PFSK-1 (cell line): ENCODE measurements at regions not wholly inside any gene's neighbourhood (a gene's known extent, or its start where the extent isn't known, plus 50 kb on each side); places are given as distances from the start of the nearest gene placed in this dataset.

Source experiments
- FOXP2 ChIP-seq: optimal IDR thresholded peaks from 2 replicates; pipeline ENCODE3; 2011; ENCODE audit warnings: borderline replicate concordance, control low read depth, inconsistent platforms; ENCODE audit not compliant: insufficient read depth; ENCODE audit errors: extremely low read length, extremely low read depth
- POLR2AphosphoS5 ChIP-seq: IDR thresholded peaks from 2 replicates; pipeline ENCODE4 v1.6.1; 2012; ENCODE audit warnings: low read depth, mild to moderate bottlenecking, control low read depth, low read length, moderate library complexity
- SIN3A ChIP-seq: IDR thresholded peaks from 2 replicates; pipeline ENCODE4 v1.6.1; 2012; ENCODE audit warnings: mild to moderate bottlenecking, low read length, moderate library complexity, borderline replicate concordance; ENCODE audit not compliant: insufficient read depth
- TAF1 ChIP-seq: IDR thresholded peaks from 2 replicates; pipeline ENCODE4 v1.6.1; 2012; ENCODE audit warnings: low read length, control low read depth, borderline replicate concordance; ENCODE audit not compliant: insufficient read depth
- TF ChIP-seq, protein P1 (sequence below), 2 experiments: IDR thresholded peaks; 2 replicates each; pipeline versions ENCODE4 v1.6.1 to v1.8.0; 2011 to 2012; ENCODE audit warnings: low read depth in 2 of 2, low read length in 2 of 2, control low read depth in 1 of 2, inconsistent platforms in 1 of 2, mild to moderate bottlenecking in 1 of 2, moderate library complexity in 1 of 2; ENCODE audit not compliant: insufficient read depth in 1 of 2

DNA sequence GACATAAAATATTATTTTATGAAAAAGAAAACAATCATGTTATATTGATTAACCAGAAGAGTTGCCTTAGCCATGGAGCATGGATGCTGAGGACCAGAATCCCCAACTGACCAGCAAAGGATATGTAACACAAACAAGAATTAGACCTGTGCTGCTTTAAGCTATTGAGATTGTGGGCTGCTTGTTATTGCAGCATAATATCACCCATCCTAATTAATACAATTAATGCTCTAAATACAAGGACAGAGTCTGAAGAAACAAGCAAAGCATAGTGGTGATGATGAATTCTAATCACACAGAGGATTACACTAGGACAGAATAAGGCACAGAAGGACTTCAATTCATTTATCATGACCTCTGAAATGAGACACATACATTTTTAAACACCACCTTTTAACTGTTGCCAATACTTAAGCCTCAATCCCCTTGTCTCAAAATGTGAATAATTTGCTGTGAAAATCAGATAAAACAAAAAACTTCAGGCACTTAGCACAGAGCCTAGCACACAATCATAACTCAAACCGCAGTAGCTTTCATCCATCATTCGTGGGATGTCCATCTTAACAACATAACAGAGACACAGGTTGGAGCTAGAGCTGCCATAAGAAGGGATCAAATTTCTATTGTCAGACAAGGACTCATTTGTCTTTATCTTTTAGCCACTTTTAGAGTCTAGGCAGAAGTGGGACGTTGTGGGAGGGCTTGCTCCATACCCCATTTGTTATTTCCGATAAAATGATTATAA, 449.6 kb upstream of the DCN start:
- TF ChIP-seq POLR2AphosphoS5 (no peak), SIN3A (no peak), TAF1 (no peak), FOXP2 (no peak)
- TF ChIP-seq, protein P1, sequence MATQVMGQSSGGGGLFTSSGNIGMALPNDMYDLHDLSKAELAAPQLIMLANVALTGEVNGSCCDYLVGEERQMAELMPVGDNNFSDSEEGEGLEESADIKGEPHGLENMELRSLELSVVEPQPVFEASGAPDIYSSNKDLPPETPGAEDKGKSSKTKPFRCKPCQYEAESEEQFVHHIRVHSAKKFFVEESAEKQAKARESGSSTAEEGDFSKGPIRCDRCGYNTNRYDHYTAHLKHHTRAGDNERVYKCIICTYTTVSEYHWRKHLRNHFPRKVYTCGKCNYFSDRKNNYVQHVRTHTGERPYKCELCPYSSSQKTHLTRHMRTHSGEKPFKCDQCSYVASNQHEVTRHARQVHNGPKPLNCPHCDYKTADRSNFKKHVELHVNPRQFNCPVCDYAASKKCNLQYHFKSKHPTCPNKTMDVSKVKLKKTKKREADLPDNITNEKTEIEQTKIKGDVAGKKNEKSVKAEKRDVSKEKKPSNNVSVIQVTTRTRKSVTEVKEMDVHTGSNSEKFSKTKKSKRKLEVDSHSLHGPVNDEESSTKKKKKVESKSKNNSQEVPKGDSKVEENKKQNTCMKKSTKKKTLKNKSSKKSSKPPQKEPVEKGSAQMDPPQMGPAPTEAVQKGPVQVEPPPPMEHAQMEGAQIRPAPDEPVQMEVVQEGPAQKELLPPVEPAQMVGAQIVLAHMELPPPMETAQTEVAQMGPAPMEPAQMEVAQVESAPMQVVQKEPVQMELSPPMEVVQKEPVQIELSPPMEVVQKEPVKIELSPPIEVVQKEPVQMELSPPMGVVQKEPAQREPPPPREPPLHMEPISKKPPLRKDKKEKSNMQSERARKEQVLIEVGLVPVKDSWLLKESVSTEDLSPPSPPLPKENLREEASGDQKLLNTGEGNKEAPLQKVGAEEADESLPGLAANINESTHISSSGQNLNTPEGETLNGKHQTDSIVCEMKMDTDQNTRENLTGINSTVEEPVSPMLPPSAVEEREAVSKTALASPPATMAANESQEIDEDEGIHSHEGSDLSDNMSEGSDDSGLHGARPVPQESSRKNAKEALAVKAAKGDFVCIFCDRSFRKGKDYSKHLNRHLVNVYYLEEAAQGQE (IDR thresholded peaks at IDR 0.05; ENCODE audit: insufficient read depth in 1 of 2, low read depth in 2 of 2, low read length in 2 of 2): no peak
